GM19438 (cell line): ENCODE measurements at regions not wholly inside any gene's neighbourhood (a gene's known extent, or its start where the extent isn't known, plus 50 kb on each side); places are given as distances from the start of the nearest gene placed in this dataset.

Experiments
- ATAC-seq: cut with Tn5 transposase; IDR thresholded peaks from one replicate; pipeline ENCODE4 v1.9.1; 2021; ENCODE audit warnings: low read depth; ENCODE audit not compliant: unreplicated experiment

- ATAC-seq, result no peak
Measured at GRCh38 chr3:25252291-25252690, 175.8 kb upstream of the RARB start.

- no peak for ATAC-seq
Measured at GRCh38 chr3:25257026-25257425, 171.0 kb upstream of the RARB start.

- no peak for ATAC-seq
Measured at GRCh38 chr3:25259871-25260270, 168.2 kb upstream of the RARB start.

GRCh38 chr3:25262322-25262721, 165.7 kb upstream of the RARB start:
- ATAC-seq, result no peak

GRCh38 chr3:25265284-25265683, 162.8 kb upstream of the RARB start:
- no peak for ATAC-seq

GRCh38 chr3:25266677-25267076, 161.4 kb upstream of the RARB start:
- ATAC-seq, result no peak

GRCh38 chr3:25272090-25272489, 156.0 kb upstream of the RARB start:
- no peak for ATAC-seq

- no peak for ATAC-seq
Measured at GRCh38 chr3:25273582-25274171, 154.4 kb upstream of the RARB start.

- ATAC-seq, result no peak
Measured at GRCh38 chr3:25277503-25277902, 150.6 kb upstream of the RARB start.

GRCh38 chr3:25281041-25281731, 146.9 kb upstream of the RARB start:
- no peak for ATAC-seq

- ATAC-seq, result no peak
Measured at GRCh38 chr3:25281732-25282126, 146.3 kb upstream of the RARB start.

GRCh38 chr3:25283613-25284012, 144.4 kb upstream of the RARB start:
- ATAC-seq, result no peak

- no peak for ATAC-seq
Measured at GRCh38 chr3:25284249-25284648, 143.8 kb upstream of the RARB start.

- no peak for ATAC-seq
Measured at GRCh38 chr3:25287291-25287884, 140.7 kb upstream of the RARB start.

GRCh38 chr3:25288413-25288812, 139.7 kb upstream of the RARB start:
- no peak for ATAC-seq

GRCh38 chr3:25289156-25289555, 138.9 kb upstream of the RARB start:
- no peak for ATAC-seq

- no peak for ATAC-seq
Measured at GRCh38 chr3:25289663-25290062, 138.4 kb upstream of the RARB start.

GRCh38 chr3:25291481-25291905, 136.6 kb upstream of the RARB start:
- ATAC-seq, result no peak

GRCh38 chr3:25292036-25292435, 136.0 kb upstream of the RARB start:
- no peak for ATAC-seq

GRCh38 chr3:25292595-25292994, 135.5 kb upstream of the RARB start:
- ATAC-seq, result no peak

- ATAC-seq, result no peak
Measured at GRCh38 chr3:25293736-25294135, 134.3 kb upstream of the RARB start.

- ATAC-seq, result no peak
Measured at GRCh38 chr3:25294169-25294805, 133.8 kb upstream of the RARB start.
